ENCODE measurements at regions not wholly inside any gene's neighbourhood (a gene's known extent, or its start where the extent isn't known, plus 50 kb on each side); places are given as distances from the start of the nearest gene placed in this dataset.

DNA sequence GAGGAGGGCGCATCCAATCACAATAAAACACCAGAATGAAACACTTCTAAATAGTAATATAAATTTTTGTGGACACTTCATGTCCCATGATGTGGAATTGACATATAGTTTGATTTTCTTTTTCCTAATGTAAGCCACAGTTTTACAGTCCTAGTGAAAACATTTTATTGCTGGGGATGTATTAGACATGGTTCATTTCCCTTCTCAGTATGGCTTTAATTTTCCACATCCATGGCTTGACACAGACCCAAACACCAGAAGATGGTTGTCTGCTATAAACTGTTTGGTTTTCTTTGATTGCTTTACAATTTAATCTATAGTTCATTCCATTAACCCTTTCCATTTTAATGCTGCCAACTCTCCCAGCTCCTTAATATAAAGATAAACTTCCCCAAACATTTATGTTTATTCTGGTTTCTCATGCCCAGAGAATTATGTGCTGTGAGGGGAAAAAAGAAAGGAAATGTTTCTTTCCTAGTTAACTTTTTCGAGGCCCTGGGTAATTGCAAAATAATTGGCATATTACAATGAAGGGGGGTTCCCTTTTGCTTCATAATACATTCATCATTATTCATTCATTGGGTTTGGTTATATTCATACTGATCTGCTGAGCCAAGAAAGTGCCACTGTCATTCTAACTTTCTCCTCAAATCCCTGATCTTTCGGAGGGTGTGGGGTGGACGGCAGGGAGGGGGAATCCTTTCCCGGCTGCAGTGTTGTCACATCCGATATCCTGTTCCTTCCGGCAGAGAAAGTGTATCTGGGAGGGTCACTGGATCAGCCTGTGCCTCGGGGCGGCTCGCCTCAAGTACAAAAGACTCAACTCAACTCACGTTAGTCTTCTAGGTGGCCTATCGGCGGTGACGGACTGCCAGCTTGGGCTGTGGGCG is 127.6 kb upstream of the TFAP2D start:
- Mint-ChIP-seq H3K36me3 (no peaks in the 10 kb centered on the region), H3K4me1 (no peaks in the 10 kb centered on the region), H3K9me3 (peaks cover 0 to 2% (median 0%) of the 10 kb centered on the region in 8 donors), H3K4me3 (no peak overlapping the region), H3K27ac (no peak overlapping the region), H3K27me3 (no peaks in the 10 kb centered on the region)
- POLR2A ChIA-PET (ENCODE audit: partially characterized antibody) = no interaction called here
- Histone ChIP-seq H3K27me3 (ENCODE audit: insufficient read depth, low read length) (no peaks in the 10 kb centered on the region), H3K27ac (ENCODE audit: low read depth, low read length) (no peak overlapping the region), H3K9me3 (ENCODE audit: control insufficient read depth in 1 of 2, low read length in 2 of 2) (no peaks in the 10 kb centered on the region), H3K4me1 (ENCODE audit: insufficient read depth, low read length) (no peaks in the 10 kb centered on the region), H3K36me3 (ENCODE audit: insufficient read depth, low read length) (no peaks in the 10 kb centered on the region), H3K4me3 (ENCODE audit: low read length in 2 of 2) (no peak overlapping the region)
- CTCF ChIA-PET (ENCODE audit: partially characterized antibody) = no interaction called here
- DNase-seq = no peak
- intact Hi-C loops (cut with micrococcal nuclease) = no loop called here

- intact Hi-C loops (cut with micrococcal nuclease) = no loop called here
- Histone ChIP-seq H3K4me3 (ENCODE audit: low read length in 2 of 2) (no peak overlapping the region), H3K9me3 (ENCODE audit: control insufficient read depth in 1 of 2, low read length in 2 of 2) (no peaks in the 10 kb centered on the region), H3K27ac (ENCODE audit: low read depth, low read length) (no peak overlapping the region), H3K4me1 (ENCODE audit: insufficient read depth, low read length) (no peaks in the 10 kb centered on the region), H3K36me3 (ENCODE audit: insufficient read depth, low read length) (no peaks in the 10 kb centered on the region), H3K27me3 (ENCODE audit: insufficient read depth, low read length) (no peaks in the 10 kb centered on the region)
- H3K27ac Mint-ChIP-seq = no peak overlapping the region
- no peak for DNase-seq
- no peak overlapping the region for H3K4me3 Mint-ChIP-seq
- CTCF ChIA-PET (ENCODE audit: partially characterized antibody) = no interaction called here
- no peaks in the 10 kb centered on the region for H3K27me3 Mint-ChIP-seq
- no peaks in the 10 kb centered on the region for H3K4me1 Mint-ChIP-seq
- H3K36me3 Mint-ChIP-seq = no peaks in the 10 kb centered on the region
- H3K9me3 Mint-ChIP-seq = peaks cover 0 to 2% (median 0%) of the 10 kb centered on the region in 8 donors
- POLR2A ChIA-PET (ENCODE audit: partially characterized antibody) = no interaction called here
Observed at GRCh38 chr6:50586331-50586675, 127.0 kb upstream of the TFAP2D start.

- Histone ChIP-seq H3K4me3 (ENCODE audit: low read length in 2 of 2) (no peak overlapping the region), H3K9me3 (ENCODE audit: control insufficient read depth in 1 of 2, low read length in 2 of 2) (no peaks in the 10 kb centered on the region), H3K36me3 (ENCODE audit: insufficient read depth, low read length) (no peaks in the 10 kb centered on the region), H3K27me3 (ENCODE audit: insufficient read depth, low read length) (no peaks in the 10 kb centered on the region), H3K4me1 (ENCODE audit: insufficient read depth, low read length) (no peaks in the 10 kb centered on the region), H3K27ac (ENCODE audit: low read depth, low read length) (no peak overlapping the region)
- intact Hi-C loops (cut with micrococcal nuclease) = no loop called here
- Mint-ChIP-seq H3K36me3 (no peaks in the 10 kb centered on the region), H3K4me1 (no peaks in the 10 kb centered on the region), H3K4me3 (no peak overlapping the region), H3K27me3 (no peaks in the 10 kb centered on the region), H3K9me3 (peaks cover 0 to 3% (median under 1%) of the 10 kb centered on the region in 8 donors), H3K27ac (no peak overlapping the region)
- ChIA-PET POLR2A (ENCODE audit: partially characterized antibody) (no interaction called here), CTCF (ENCODE audit: partially characterized antibody) (interaction anchor here (1.4 kb wide), 1 partner anchor 12 kb away, joined by 3 read pairs; no protein-coding TSS in a partner anchor)
- no peak for DNase-seq
Observed at GRCh38 chr6:50589751-50590470, 123.4 kb upstream of the TFAP2D start.

- Histone ChIP-seq H3K4me3 (ENCODE audit: low read length in 2 of 2) (no peak overlapping the region), H3K4me1 (ENCODE audit: insufficient read depth, low read length) (no peaks in the 10 kb centered on the region), H3K36me3 (ENCODE audit: insufficient read depth, low read length) (no peaks in the 10 kb centered on the region), H3K27ac (ENCODE audit: low read depth, low read length) (no peak overlapping the region), H3K27me3 (ENCODE audit: insufficient read depth, low read length) (no peaks in the 10 kb centered on the region), H3K9me3 (ENCODE audit: control insufficient read depth in 1 of 2, low read length in 2 of 2) (no peaks in the 10 kb centered on the region)
- intact Hi-C loops (cut with micrococcal nuclease) = no loop called here
- Mint-ChIP-seq H3K27me3 (no peaks in the 10 kb centered on the region), H3K27ac (peak overlapping the region in 1 of 7 donors; percentile 22), H3K4me1 (no peaks in the 10 kb centered on the region), H3K4me3 (no peak overlapping the region), H3K9me3 (peaks cover 0 to 4% (median under 1%) of the 10 kb centered on the region in 8 donors), H3K36me3 (no peaks in the 10 kb centered on the region)
- POLR2A ChIA-PET (ENCODE audit: partially characterized antibody) = no interaction called here
- DNase-seq = no peak
- CTCF ChIA-PET (ENCODE audit: partially characterized antibody) = interaction anchor here (0.9 kb wide), 1 partner anchor 9 kb away, joined by 3 read pairs; no protein-coding TSS in a partner anchor
Observed at GRCh38 chr6:50591135-50591534, 122.2 kb upstream of the TFAP2D start.

GRCh38 chr6:50600280-50600679 is 113.0 kb upstream of the TFAP2D start:
- Histone ChIP-seq H3K36me3 (ENCODE audit: insufficient read depth, low read length) (no peaks in the 10 kb centered on the region), H3K9me3 (ENCODE audit: control insufficient read depth in 1 of 2, low read length in 2 of 2) (no peaks in the 10 kb centered on the region), H3K27me3 (ENCODE audit: insufficient read depth, low read length) (no peaks in the 10 kb centered on the region), H3K4me3 (ENCODE audit: low read length in 2 of 2) (no peak overlapping the region), H3K4me1 (ENCODE audit: insufficient read depth, low read length) (no peaks in the 10 kb centered on the region), H3K27ac (ENCODE audit: low read depth, low read length) (no peak overlapping the region)
- H3K9me3 Mint-ChIP-seq = peaks cover 0 to 3% (median 1%) of the 10 kb centered on the region in 8 donors
- ChIA-PET POLR2A (ENCODE audit: partially characterized antibody) (no interaction called here), CTCF (ENCODE audit: partially characterized antibody) (interaction anchor here (1.3 kb wide), 1 partner anchor 9 kb away, joined by 3 read pairs; no protein-coding TSS in a partner anchor)
- no peak for DNase-seq
- H3K4me3 Mint-ChIP-seq = no peak overlapping the region
- no peaks in the 10 kb centered on the region for H3K4me1 Mint-ChIP-seq
- intact Hi-C loops (cut with micrococcal nuclease) = no loop called here
- no peaks in the 10 kb centered on the region for H3K27me3 Mint-ChIP-seq
- H3K36me3 Mint-ChIP-seq = no peaks in the 10 kb centered on the region
- no peak overlapping the region for H3K27ac Mint-ChIP-seq

- ChIA-PET CTCF (ENCODE audit: partially characterized antibody) (no interaction called here), POLR2A (ENCODE audit: partially characterized antibody) (no interaction called here)
- Histone ChIP-seq H3K27me3 (ENCODE audit: insufficient read depth, low read length) (no peaks in the 10 kb centered on the region), H3K9me3 (ENCODE audit: control insufficient read depth in 1 of 2, low read length in 2 of 2) (no peaks in the 10 kb centered on the region), H3K36me3 (ENCODE audit: insufficient read depth, low read length) (no peaks in the 10 kb centered on the region), H3K27ac (ENCODE audit: low read depth, low read length) (no peak overlapping the region), H3K4me3 (ENCODE audit: low read length in 2 of 2) (no peak overlapping the region), H3K4me1 (ENCODE audit: insufficient read depth, low read length) (no peaks in the 10 kb centered on the region)
- Mint-ChIP-seq H3K27ac (no peak overlapping the region), H3K36me3 (no peaks in the 10 kb centered on the region), H3K4me1 (no peaks in the 10 kb centered on the region), H3K4me3 (no peak overlapping the region), H3K9me3 (peaks cover 0 to 3% (median 2%) of the 10 kb centered on the region in 8 donors), H3K27me3 (no peaks in the 10 kb centered on the region)
- DNase-seq = peak in 2 of 5 donors; percentile 3
- intact Hi-C loops (cut with micrococcal nuclease) = no loop called here
Observed at GRCh38 chr6:50602292-50602691, 111.0 kb upstream of the TFAP2D start.

GRCh38 chr6:50608421-50608820 is 104.9 kb upstream of the TFAP2D start:
- Histone ChIP-seq H3K4me1 (ENCODE audit: insufficient read depth, low read length) (no peaks in the 10 kb centered on the region), H3K36me3 (ENCODE audit: insufficient read depth, low read length) (no peaks in the 10 kb centered on the region), H3K4me3 (ENCODE audit: low read length in 2 of 2) (no peak overlapping the region), H3K27ac (ENCODE audit: low read depth, low read length) (no peak overlapping the region), H3K27me3 (ENCODE audit: insufficient read depth, low read length) (no peaks in the 10 kb centered on the region), H3K9me3 (ENCODE audit: control insufficient read depth in 1 of 2, low read length in 2 of 2) (no peaks in the 10 kb centered on the region)
- intact Hi-C loops (cut with micrococcal nuclease) = no loop called here
- no peak for DNase-seq
- Mint-ChIP-seq H3K36me3 (no peaks in the 10 kb centered on the region), H3K4me1 (no peaks in the 10 kb centered on the region), H3K27me3 (no peaks in the 10 kb centered on the region), H3K4me3 (no peak overlapping the region), H3K27ac (no peak overlapping the region), H3K9me3 (peaks cover 0 to 12% (median under 1%) of the 10 kb centered on the region in 8 donors)
- ChIA-PET CTCF (ENCODE audit: partially characterized antibody) (no interaction called here), POLR2A (ENCODE audit: partially characterized antibody) (no interaction called here)
